ENCODE measurements at regions not wholly inside any gene's neighbourhood (a gene's known extent, or its start where the extent isn't known, plus 50 kb on each side); places are given as distances from the start of the nearest gene placed in this dataset.

- H2BK5ac ChIP-seq (ENCODE audit: low read depth, low read length), result no peak overlapping the region
- H3K56ac ChIP-seq (replicated peaks; ENCODE audit: insufficient read length, low read depth, low read length), result no peak overlapping the region
- no peak overlapping the region for H3K14ac ChIP-seq (ENCODE audit: insufficient read length)
- CTCF ChIA-PET (ENCODE audit: partially characterized antibody), result no interaction called here
- no peak overlapping the region for H4K91ac ChIP-seq (replicated peaks; ENCODE audit: insufficient read length, low read length)
- H3K4ac ChIP-seq (replicated peaks; ENCODE audit: insufficient read length, low read depth, low read length), result no peak overlapping the region
- H3K27me3 ChIP-seq (replicated peaks in 1 of 4; ENCODE audit: control insufficient read depth in 3 of 4, extremely low read depth in 1 of 4, insufficient read depth in 3 of 4, low read length in 3 of 4), result no peaks in the 10 kb centered on the region; a peak in 1 of 7 replicates
- no peak overlapping the region for H2BK15ac ChIP-seq (ENCODE audit: low read length)
- DNase-seq (ENCODE audit: low read depth in 1 of 2, low spot score in 2 of 2) (no peak), FAIRE-seq (no peak)
- no peak overlapping the region for H2BK12ac ChIP-seq (ENCODE audit: low read depth, low read length)
- H3K18ac ChIP-seq (ENCODE audit: extremely low read depth, low read length), result no peak overlapping the region
- no peak overlapping the region for H4K5ac ChIP-seq (ENCODE audit: insufficient read length, low read depth, low read length)
- H3K23me2 ChIP-seq (ENCODE audit: low read depth, low read length), result no peaks in the 10 kb centered on the region
- no peak overlapping the region for H3K27ac ChIP-seq (ENCODE audit: low read depth, low read length)
- H2AFZ ChIP-seq (ENCODE audit: low read length), result no peak overlapping the region
- no peaks in the 10 kb centered on the region for H3K9me3 ChIP-seq (ENCODE audit: insufficient read depth in 2 of 2, low read depth in 1 of 2, low read length in 1 of 2)
- H3K23ac ChIP-seq (ENCODE audit: insufficient read length), result no peak overlapping the region
- no peak overlapping the region for H2BK20ac ChIP-seq (ENCODE audit: low read length)
- no peaks in the 10 kb centered on the region for H3K36me3 ChIP-seq (ENCODE audit: control insufficient read depth in 2 of 4, insufficient read depth in 4 of 4, low read length in 3 of 4)
- no peaks in the 10 kb centered on the region for H4K20me1 ChIP-seq (replicated peaks in 1 of 2; ENCODE audit: control insufficient read depth in 1 of 2, insufficient read depth in 2 of 2, low read length in 2 of 2)
- H3K79me2 ChIP-seq (ENCODE audit: control insufficient read depth in 1 of 2, insufficient read depth in 2 of 2, low read length in 2 of 2), result no peaks in the 10 kb centered on the region
- no peak overlapping the region for H2AK5ac ChIP-seq (ENCODE audit: low read depth, low read length)
- H3K4me2 ChIP-seq (ENCODE audit: insufficient read depth in 1 of 2, low read depth in 2 of 2, low read length in 2 of 2), result no peak overlapping the region
- WGBS, 2 experiments (ENCODE audit: extremely low coverage in 1 of 2, insufficient coverage in 1 of 2, insufficient read length in 1 of 2, insufficient replicate concordance in 2 of 2, low coverage in 1 of 2, low lambda C conversion rate in 2 of 2, missing lambda C conversion rate in 1 of 2), result 88% methylated on average over 11 of the region's 16 CpGs; no CpG with 5 or more reads in 1 of the 2 experiments
- no peak overlapping the region for H4K8ac ChIP-seq (ENCODE audit: extremely low read depth, insufficient read depth, low read length)
- H3K9ac ChIP-seq (replicated peaks in 1 of 4; ENCODE audit: extremely low read depth in 1 of 4, low read depth in 3 of 4, low read length in 3 of 4), result no peak overlapping the region
- no peak overlapping the region for H3K4me3 ChIP-seq (ENCODE audit: extremely low read depth in 1 of 4, insufficient read depth in 2 of 4, low read depth in 3 of 4, low read length in 4 of 4)
- POLR2A ChIA-PET (ENCODE audit: partially characterized antibody), result no interaction called here
- H3K4me1 ChIP-seq (replicated peaks in 1 of 4; ENCODE audit: control insufficient read depth in 3 of 4, insufficient read depth in 4 of 4, low read length in 3 of 4), result peaks cover 0 to 6% (median 2%) of the 10 kb centered on the region in 4 experiments; a peak in 3 of 7 replicates
- no peaks in the 10 kb centered on the region for H3K79me1 ChIP-seq (ENCODE audit: low read depth, low read length)
- no peak for TF ChIP-seq YY1 (IDR thresholded peaks at IDR 0.05; ENCODE audit: low read depth, low read length)
- no peak for TF ChIP-seq MAX (IDR thresholded peaks at IDR 0.05)
- H2BK120ac ChIP-seq (replicated peaks; ENCODE audit: low read depth, low read length), result no peak overlapping the region
Observed at GRCh38 chr13:111917901-111918300, 149.0 kb upstream of the SOX1 start.
